Cardiac septum (tissue), 1 donor: ENCODE measurements at regions not wholly inside any gene's neighbourhood (a gene's known extent, or its start where the extent isn't known, plus 50 kb on each side); places are given as distances from the start of the nearest gene placed in this dataset.
"Not testable (repeated sequence)": the region's sequence is repeated elsewhere in the genome, so short reads cannot be mapped to it uniquely, and the experiment has no call there.

Source experiments
- DNase-seq: peaks from one replicate; pipeline ENCODE4 v3.0.0-alpha.2; 2020; ENCODE audit warnings: low spot score
- intact Hi-C: fragments of 100-400 bp; cut with DNase I; formaldehyde crosslinking; loops from one replicate; pipeline ENCODE4 v1.14.0; 2022
- donor health status: DM: no; HTN: no; CAD: no.

GRCh38 chr6:85143676-85144075 lies 306.2 kb upstream of the NT5E start:
- intact Hi-C loops = no loop called here
- no peak for DNase-seq

- intact Hi-C loops = no loop called here
- DNase-seq = no peak
Measured at GRCh38 chr6:85137865-85138264, 312.0 kb upstream of the NT5E start.

GRCh38 chr6:85136310-85136709 lies 313.6 kb upstream of the NT5E start:
- no peak for DNase-seq
- intact Hi-C loops = no loop called here

- DNase-seq = no peak
- intact Hi-C loops = no loop called here
Measured at GRCh38 chr6:85135376-85136094, 314.3 kb upstream of the NT5E start.

GRCh38 chr6:85134172-85134571 lies 315.7 kb upstream of the NT5E start:
- no peak for DNase-seq
- intact Hi-C loops = no loop called here

GRCh38 chr6:85132091-85132490 lies 317.8 kb upstream of the NT5E start:
- intact Hi-C loops = no loop called here
- DNase-seq = no peak

- DNase-seq = no peak
- intact Hi-C loops = no loop called here
Measured at GRCh38 chr6:85130743-85131142, 319.1 kb upstream of the NT5E start.

GRCh38 chr6:85129881-85130280 lies 320.0 kb upstream of the NT5E start:
- intact Hi-C loops = no loop called here

GRCh38 chr6:85128781-85129180 lies 321.1 kb upstream of the NT5E start:
- intact Hi-C loops = no loop called here
- DNase-seq = no peak

More at GRCh38 chr6:85129881-85130280, 320.0 kb upstream of the NT5E start:
- no peak for DNase-seq

GRCh38 chr6:85128256-85128655 lies 321.6 kb upstream of the NT5E start:
- DNase-seq, intact Hi-C loops: not testable (repeated sequence)

- intact Hi-C loops = no loop called here
- no peak for DNase-seq
Measured at GRCh38 chr6:85127696-85128243, 322.1 kb upstream of the NT5E start.

GRCh38 chr6:85127168-85127498 lies 322.8 kb upstream of the NT5E start:
- intact Hi-C loops = no loop called here
- DNase-seq = no peak

GRCh38 chr6:85126485-85127167 lies 323.3 kb upstream of the NT5E start:
- intact Hi-C loops = no loop called here
- no peak for DNase-seq

GRCh38 chr6:85125526-85125925 lies 324.4 kb upstream of the NT5E start:
- intact Hi-C loops = no loop called here
- no peak for DNase-seq

GRCh38 chr6:85124472-85125354 lies 325.2 kb upstream of the NT5E start:
- intact Hi-C loops = no loop called here
- DNase-seq = no peak

- intact Hi-C loops = no loop called here
- DNase-seq = no peak
Measured at GRCh38 chr6:85121158-85121557, 328.7 kb upstream of the NT5E start.

- no peak for DNase-seq
- intact Hi-C loops = no loop called here
Measured at GRCh38 chr6:85118652-85119235, 331.1 kb upstream of the NT5E start.

GRCh38 chr6:85118233-85118632 lies 331.6 kb upstream of the NT5E start:
- no peak for DNase-seq

GRCh38 chr6:85116475-85116874 lies 333.4 kb upstream of the NT5E start:
- intact Hi-C loops = no loop called here
- DNase-seq = no peak

More at GRCh38 chr6:85118233-85118632, 331.6 kb upstream of the NT5E start:
- intact Hi-C loops = no loop called here

GRCh38 chr6:85115876-85116275 lies 334.0 kb upstream of the NT5E start:
- no peak for DNase-seq
- intact Hi-C loops = no loop called here
